Duodenal mucosa (tissue), 2 donors: ENCODE measurements at regions not wholly inside any gene's neighbourhood (a gene's known extent, or its start where the extent isn't known, plus 50 kb on each side); places are given as distances from the start of the nearest gene placed in this dataset.

Experiments
- H3K27ac ChIP-seq: one replicate; pipeline ENCODE4 v1.7.0; 2013; ENCODE audit warnings: low read depth, low read length
- H3K27me3 ChIP-seq, 2 donors: one replicate each; pipeline ENCODE4 v1.7.0; 2013; ENCODE audit warnings: low read length in 2 of 2, control low read depth in 1 of 2; ENCODE audit not compliant: insufficient read depth in 2 of 2, control insufficient read depth in 1 of 2
- H3K36me3 ChIP-seq, 2 donors: one replicate each; pipeline ENCODE4 v1.7.0; 2013; ENCODE audit warnings: low read length in 2 of 2, control low read depth in 1 of 2; ENCODE audit not compliant: insufficient read depth in 2 of 2, control insufficient read depth in 1 of 2
- H3K4me1 ChIP-seq, 2 donors: one replicate each; pipeline ENCODE4 v1.7.0; 2013; ENCODE audit warnings: low read length in 2 of 2, control low read depth in 1 of 2; ENCODE audit not compliant: insufficient read depth in 2 of 2, control insufficient read depth in 1 of 2
- H3K4me3 ChIP-seq, 2 donors: one replicate each; pipeline ENCODE4 v1.7.0; 2013; ENCODE audit warnings: low read length in 2 of 2, low read depth in 1 of 2
- H3K9ac ChIP-seq, 2 donors: one replicate each; pipeline ENCODE4 v1.7.0; 2013; ENCODE audit warnings: low read length in 2 of 2, low read depth in 1 of 2
- H3K9me3 ChIP-seq, 2 donors: one replicate each; pipeline ENCODE4 v1.7.0; 2013; ENCODE audit warnings: low read length in 2 of 2, control low read depth in 1 of 2; ENCODE audit not compliant: control insufficient read depth in 1 of 2

DNA sequence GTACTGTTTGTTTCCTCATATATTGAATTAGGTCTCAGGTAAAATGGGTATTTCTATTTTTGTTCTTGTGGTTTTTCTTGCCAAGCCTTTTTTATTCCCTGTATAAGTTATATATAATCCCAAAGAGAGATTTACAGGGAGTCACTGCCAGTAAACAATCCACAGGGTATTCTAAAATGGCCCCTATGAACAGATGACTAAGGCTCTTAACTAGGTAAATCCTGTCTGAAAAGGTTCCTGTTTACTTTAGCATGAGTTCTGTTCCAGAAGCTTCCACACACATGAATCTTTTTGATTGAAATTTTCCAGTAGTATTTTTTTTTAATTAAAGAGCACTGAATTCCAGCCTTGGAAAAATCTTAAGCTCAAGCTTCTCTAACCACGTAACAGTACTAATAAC, 552.8 kb upstream of the CCDC179 start:
- Histone ChIP-seq H3K9me3 (no peaks in the 10 kb centered on the region), H3K36me3 (no peaks in the 10 kb centered on the region), H3K27me3 (no peaks in the 10 kb centered on the region), H3K9ac (no peak overlapping the region), H3K4me3 (no peak overlapping the region), H3K27ac (no peak overlapping the region), H3K4me1 (no peaks in the 10 kb centered on the region)

DNA sequence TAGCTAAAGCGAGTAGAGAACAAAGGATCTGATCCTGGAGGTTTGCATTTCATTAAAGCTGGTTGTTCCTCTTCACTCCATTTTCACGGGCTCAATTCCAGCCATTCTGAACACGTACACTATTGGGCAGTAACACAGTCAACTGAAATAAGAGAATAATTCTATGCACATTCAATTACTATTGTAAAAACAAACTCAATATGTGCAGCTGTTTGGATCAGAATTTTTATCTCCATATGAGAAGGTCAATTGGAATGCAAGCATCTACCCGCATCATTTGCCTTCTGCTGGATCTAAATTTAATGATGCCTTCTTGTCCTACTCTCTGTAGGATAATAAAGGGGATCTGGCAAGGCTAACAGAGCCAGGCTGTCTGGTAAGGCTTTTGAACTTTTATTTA, 562.8 kb upstream of the CCDC179 start:
- H3K27ac ChIP-seq, result no peak overlapping the region
- no peak overlapping the region for H3K9ac ChIP-seq

DNA sequence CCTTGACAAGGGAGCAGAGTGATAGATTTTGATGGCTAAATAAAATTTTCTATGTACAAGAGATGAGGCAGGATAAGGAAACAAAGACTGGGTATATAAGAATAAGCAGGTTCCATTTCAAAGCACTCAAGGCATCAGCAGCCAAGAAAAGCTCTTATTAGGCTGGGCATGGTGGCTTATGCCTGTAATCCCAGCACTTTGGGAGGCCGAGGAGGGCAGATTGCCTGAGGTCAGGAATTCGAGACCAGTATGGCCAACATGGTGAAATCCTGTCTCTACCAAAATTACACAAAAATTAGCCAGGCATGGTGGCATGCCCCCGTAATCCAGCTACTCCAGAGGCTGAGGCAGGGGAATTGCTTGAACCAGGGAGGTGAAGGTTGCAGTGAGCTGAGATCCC, 563.4 kb upstream of the CCDC179 start:
- Histone ChIP-seq H3K4me1 (no peaks in the 10 kb centered on the region), H3K9ac (no peak overlapping the region), H3K27ac (no peak overlapping the region), H3K36me3 (no peaks in the 10 kb centered on the region), H3K9me3 (no peaks in the 10 kb centered on the region), H3K4me3 (no peak overlapping the region), H3K27me3 (no peaks in the 10 kb centered on the region)

More for the DNA sequence above, 562.8 kb upstream of the CCDC179 start:
- Histone ChIP-seq H3K27me3 (no peaks in the 10 kb centered on the region), H3K4me3 (no peak overlapping the region), H3K9me3 (no peaks in the 10 kb centered on the region), H3K36me3 (no peaks in the 10 kb centered on the region), H3K4me1 (no peaks in the 10 kb centered on the region)

DNA sequence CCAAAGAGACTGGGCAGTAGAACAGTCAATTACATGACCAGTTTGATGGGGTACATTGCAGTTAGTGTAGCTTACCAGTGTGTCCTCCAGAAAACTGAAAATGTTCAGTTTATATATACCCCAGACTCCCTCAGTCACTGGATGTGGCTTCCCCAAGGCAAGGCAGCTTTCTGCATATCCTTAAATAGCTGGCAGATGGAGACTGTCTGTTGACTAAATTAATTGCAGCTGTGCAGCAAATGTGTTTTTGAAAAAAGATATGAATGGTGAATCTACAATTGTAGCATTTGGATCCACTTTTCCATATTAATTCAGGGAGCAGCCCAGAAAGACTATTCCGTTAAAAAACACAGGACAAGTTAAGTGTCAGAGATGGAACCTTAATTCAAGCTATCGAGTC, 565.1 kb upstream of the CCDC179 start:
- no peaks in the 10 kb centered on the region for H3K27me3 ChIP-seq
- no peak overlapping the region for H3K27ac ChIP-seq
- no peaks in the 10 kb centered on the region for H3K4me1 ChIP-seq
- no peaks in the 10 kb centered on the region for H3K9me3 ChIP-seq
- no peak overlapping the region for H3K4me3 ChIP-seq
- H3K9ac ChIP-seq, result no peak overlapping the region
- no peaks in the 10 kb centered on the region for H3K36me3 ChIP-seq

DNA sequence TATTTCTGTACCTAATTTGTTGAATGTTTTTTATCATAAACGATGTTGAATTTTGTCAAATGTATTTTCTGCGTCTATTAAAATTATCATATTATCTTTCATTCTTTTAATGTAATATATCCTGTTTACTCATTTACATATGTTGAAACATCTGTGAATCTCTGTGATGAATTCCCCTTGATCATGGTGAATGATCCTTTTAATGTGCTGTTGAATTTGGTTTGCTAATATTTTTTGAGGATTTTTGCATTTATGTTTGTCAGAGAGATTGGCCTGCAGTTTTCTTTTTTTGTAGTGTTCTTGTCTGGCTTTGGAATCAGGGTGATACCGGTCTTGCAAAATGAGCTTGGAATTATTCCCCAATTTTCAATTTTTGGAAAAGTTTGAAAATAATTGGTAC, 569.3 kb upstream of the CCDC179 start:
- Histone ChIP-seq H3K27ac (no peak overlapping the region), H3K4me1 (no peaks in the 10 kb centered on the region), H3K36me3 (no peaks in the 10 kb centered on the region), H3K27me3 (no peaks in the 10 kb centered on the region), H3K9ac (no peak overlapping the region), H3K4me3 (no peak overlapping the region), H3K9me3 (no peaks in the 10 kb centered on the region)

DNA sequence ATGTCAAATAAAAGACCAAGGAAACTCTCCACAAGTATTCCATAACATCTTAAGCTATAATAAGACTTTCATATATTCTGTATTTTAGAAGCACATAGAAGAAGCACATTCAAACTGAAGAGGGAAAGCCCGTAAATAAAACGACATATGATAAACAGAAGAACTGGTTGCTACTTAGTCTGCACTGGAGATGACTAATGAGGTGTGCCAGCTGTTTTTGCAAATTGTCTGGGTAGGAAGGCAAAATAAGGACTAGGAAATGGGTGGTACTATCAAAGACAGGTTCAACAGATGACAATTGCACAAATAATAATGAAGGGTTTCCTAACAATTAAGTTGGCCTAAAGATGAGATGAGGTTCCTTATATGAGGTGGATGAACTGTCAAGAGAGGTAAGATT, 593.2 kb upstream of the CCDC179 start:
- Histone ChIP-seq H3K27ac (no peak overlapping the region), H3K9ac (no peak overlapping the region), H3K27me3 (no peaks in the 10 kb centered on the region), H3K9me3 (no peaks in the 10 kb centered on the region), H3K36me3 (no peaks in the 10 kb centered on the region), H3K4me3 (no peak overlapping the region), H3K4me1 (no peaks in the 10 kb centered on the region)

DNA sequence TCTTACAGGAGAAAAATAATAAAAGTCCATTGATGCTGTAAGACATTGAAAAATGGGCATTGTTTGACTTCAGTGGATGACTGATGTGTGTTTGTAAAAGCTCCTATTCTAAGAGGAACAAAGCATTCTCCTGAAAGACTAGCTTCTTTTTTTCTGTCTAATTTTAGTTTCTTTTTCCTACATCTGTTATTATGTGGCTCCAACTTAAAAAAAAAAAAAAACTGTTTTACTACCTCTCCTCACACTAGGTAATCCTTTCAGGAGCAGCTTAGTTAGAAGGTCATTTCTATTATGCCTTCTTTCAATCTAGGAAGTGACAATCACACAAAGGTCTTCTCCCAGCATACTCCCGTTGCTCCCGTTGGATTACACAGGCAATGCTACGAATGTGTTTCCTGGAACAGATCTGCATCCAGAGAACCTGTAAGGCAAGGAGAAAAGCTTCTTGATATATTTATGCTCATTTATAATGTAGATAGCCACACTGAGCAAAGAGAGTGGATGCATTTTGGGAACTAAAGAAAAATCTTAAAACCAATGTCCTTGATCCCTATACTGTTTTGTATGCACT, 595.1 kb upstream of the CCDC179 start:
- no peaks in the 10 kb centered on the region for H3K4me1 ChIP-seq
- no peak overlapping the region for H3K4me3 ChIP-seq
- H3K9me3 ChIP-seq, result no peaks in the 10 kb centered on the region
- H3K27me3 ChIP-seq, result no peaks in the 10 kb centered on the region
- no peak overlapping the region for H3K27ac ChIP-seq
- H3K36me3 ChIP-seq, result no peaks in the 10 kb centered on the region
- H3K9ac ChIP-seq, result no peak overlapping the region

DNA sequence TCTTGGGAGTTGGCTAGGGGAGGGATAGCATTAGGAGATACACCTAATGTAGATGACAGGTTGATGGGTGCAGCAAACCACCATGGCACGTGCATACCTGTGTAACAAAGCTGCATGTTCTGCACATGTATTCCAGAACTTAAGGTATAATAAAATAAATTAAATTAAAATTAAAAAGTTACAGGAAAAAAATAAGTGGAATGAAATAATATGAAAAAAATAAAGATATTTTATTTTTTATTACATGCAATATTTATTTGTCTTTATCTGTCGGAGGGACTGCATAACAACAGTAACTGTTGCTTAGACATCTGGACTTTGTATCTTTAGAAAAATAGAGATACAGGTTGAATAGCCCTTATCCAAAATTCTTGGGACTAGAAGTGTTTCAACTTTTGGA, 597.4 kb upstream of the CCDC179 start:
- H3K9ac ChIP-seq, result no peak overlapping the region
- no peaks in the 10 kb centered on the region for H3K9me3 ChIP-seq
- H3K4me3 ChIP-seq, result no peak overlapping the region

DNA sequence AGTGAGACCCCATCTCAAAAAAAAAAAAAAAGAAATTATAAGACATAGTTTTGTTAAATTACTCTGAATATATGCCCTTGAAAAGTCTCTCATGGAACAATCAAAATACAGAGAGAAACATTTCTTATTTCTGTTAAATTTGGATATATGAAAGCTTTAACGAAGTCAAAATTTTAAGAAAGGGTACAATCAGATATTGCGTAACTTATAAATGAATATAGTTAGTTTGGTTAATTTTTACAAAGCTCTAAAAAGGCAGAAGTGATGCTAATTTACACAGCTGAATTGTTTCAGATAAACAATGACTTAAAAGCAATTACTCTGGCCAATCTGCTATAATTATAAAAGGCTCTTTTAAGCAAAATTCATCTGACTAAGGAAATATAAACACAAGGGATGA, 611.6 kb upstream of the CCDC179 start:
- H3K27me3 ChIP-seq, result no peaks in the 10 kb centered on the region
- no peaks in the 10 kb centered on the region for H3K4me1 ChIP-seq
- H3K9me3 ChIP-seq, result no peaks in the 10 kb centered on the region
- no peaks in the 10 kb centered on the region for H3K36me3 ChIP-seq
- no peak overlapping the region for H3K4me3 ChIP-seq
- H3K27ac ChIP-seq, result no peak overlapping the region
- H3K9ac ChIP-seq, result no peak overlapping the region

More for the DNA sequence above, 597.4 kb upstream of the CCDC179 start:
- no peaks in the 10 kb centered on the region for H3K27me3 ChIP-seq
- H3K36me3 ChIP-seq, result no peaks in the 10 kb centered on the region
- H3K4me1 ChIP-seq, result no peaks in the 10 kb centered on the region
- H3K27ac ChIP-seq, result no peak overlapping the region

DNA sequence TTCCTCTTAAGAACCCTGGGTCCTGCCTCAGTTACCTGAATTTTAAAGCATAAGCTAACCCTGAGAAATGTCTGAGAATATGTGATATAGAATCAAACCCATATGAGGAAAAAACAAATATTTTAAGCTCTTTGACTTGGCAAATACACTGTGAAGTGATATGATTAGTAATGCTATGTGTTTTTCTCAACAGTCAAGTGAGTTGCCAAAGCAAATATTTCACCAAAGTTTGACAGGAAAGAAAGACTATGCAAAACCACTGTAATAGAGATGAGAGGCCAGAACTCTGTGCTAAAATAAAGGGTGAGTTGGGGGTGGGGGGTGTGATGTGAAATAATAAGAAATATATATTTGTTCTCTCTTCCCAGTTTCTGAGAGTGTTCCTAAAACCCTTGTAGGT, 613.5 kb upstream of the CCDC179 start:
- no peak overlapping the region for H3K27ac ChIP-seq
- H3K27me3 ChIP-seq, result no peaks in the 10 kb centered on the region
- no peaks in the 10 kb centered on the region for H3K9me3 ChIP-seq
- H3K36me3 ChIP-seq, result no peaks in the 10 kb centered on the region
- no peak overlapping the region for H3K4me3 ChIP-seq
- H3K4me1 ChIP-seq, result no peaks in the 10 kb centered on the region
- no peak overlapping the region for H3K9ac ChIP-seq

DNA sequence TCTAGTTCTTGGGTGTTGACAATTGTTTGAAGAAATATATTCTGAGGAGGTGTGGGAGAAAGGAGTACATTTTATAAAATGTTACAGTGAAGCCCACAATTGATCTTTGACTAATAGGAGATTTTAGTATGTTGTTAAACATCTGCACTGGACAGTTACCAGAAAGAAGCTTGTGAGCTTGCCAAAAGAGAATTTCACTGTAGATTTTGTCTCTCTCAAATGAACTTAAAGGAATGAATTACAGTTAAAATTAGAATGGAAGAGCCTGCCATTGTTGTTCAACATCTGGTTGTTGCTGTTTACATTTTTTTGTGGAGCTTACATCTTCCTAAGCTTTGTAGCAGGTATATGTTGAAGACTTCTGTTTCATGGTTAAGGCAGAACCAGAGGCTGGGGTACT, 620.5 kb upstream of the CCDC179 start:
- no peak overlapping the region for H3K4me3 ChIP-seq
- H3K9me3 ChIP-seq, result no peaks in the 10 kb centered on the region
- no peaks in the 10 kb centered on the region for H3K27me3 ChIP-seq
- H3K27ac ChIP-seq, result no peak overlapping the region
- no peaks in the 10 kb centered on the region for H3K4me1 ChIP-seq
- H3K36me3 ChIP-seq, result no peaks in the 10 kb centered on the region
- H3K9ac ChIP-seq, result no peak overlapping the region
